AG09309 (cell line): ENCODE measurements at regions not wholly inside any gene's neighbourhood (a gene's known extent, or its start where the extent isn't known, plus 50 kb on each side); places are given as distances from the start of the nearest gene placed in this dataset.
A peak's percentile ranks its signal among the peaks of the same experiment; 100 is the strongest.

ENCODE experiments used
- DNase-seq: peaks from one replicate; pipeline ENCODE4 v3.0.0-alpha.2; 2010; ENCODE audit warnings: low read depth
- H3K4me3 ChIP-seq: 2 replicates; pipeline ENCODE4 v1.5.1; 2011; ENCODE audit warnings: mild to moderate bottlenecking, low read depth, low read length, moderate library complexity; ENCODE audit not compliant: control insufficient read depth
- CTCF ChIP-seq: IDR thresholded peaks from 2 replicates; pipeline ENCODE4 v1.5.1; 2011; ENCODE audit warnings: mild to moderate bottlenecking, low read depth, low read length, inconsistent platforms; ENCODE audit not compliant: insufficient read depth, control insufficient read depth; ENCODE audit errors: missing control alignments

GRCh38 chr5:158383486-158383885 is 524.5 kb upstream of the CLINT1 start:
- DNase-seq: no peak
- no peak overlapping the region for H3K4me3 ChIP-seq
- TF ChIP-seq CTCF: no peak

- H3K4me3 ChIP-seq: no peak overlapping the region
- peak; percentile 93 for DNase-seq
- TF ChIP-seq CTCF: no peak
These were observed 523.5 kb upstream of the CLINT1 start for GRCh38 chr5:158382473-158382872.

- no peak for DNase-seq
- TF ChIP-seq CTCF: no peak
These were observed 522.7 kb upstream of the CLINT1 start for GRCh38 chr5:158381614-158382160.

GRCh38 chr5:158380661-158381060 is 521.7 kb upstream of the CLINT1 start:
- DNase-seq: no peak
- no peak for TF ChIP-seq CTCF
- no peak overlapping the region for H3K4me3 ChIP-seq

More at GRCh38 chr5:158381614-158382160, 522.7 kb upstream of the CLINT1 start:
- H3K4me3 ChIP-seq: no peak overlapping the region

- no peak overlapping the region for H3K4me3 ChIP-seq
- no peak for DNase-seq
- TF ChIP-seq CTCF: no peak
These were observed 520.0 kb upstream of the CLINT1 start for GRCh38 chr5:158378931-158379330.

GRCh38 chr5:158376679-158377078 is 517.7 kb upstream of the CLINT1 start:
- H3K4me3 ChIP-seq: no peak overlapping the region
- no peak for TF ChIP-seq CTCF

GRCh38 chr5:158375531-158375930 is 516.6 kb upstream of the CLINT1 start:
- DNase-seq: no peak
- no peak for TF ChIP-seq CTCF
- H3K4me3 ChIP-seq: no peak overlapping the region

More at GRCh38 chr5:158376679-158377078, 517.7 kb upstream of the CLINT1 start:
- no peak for DNase-seq
